Transverse colon (tissue), 4 donors: ENCODE measurements at regions not wholly inside any gene's neighbourhood (a gene's known extent, or its start where the extent isn't known, plus 50 kb on each side); places are given as distances from the start of the nearest gene placed in this dataset.
"Not testable (repeated sequence)": the region's sequence is repeated elsewhere in the genome, so short reads cannot be mapped to it uniquely, and the experiment has no call there.

Source experiments
- DNase-seq: peaks from one replicate; pipeline ENCODE4 v3.0.0-alpha.2; 2019
- H3K27ac ChIP-seq, 4 donors: fragments of 200-600 bp; sonication (generic); 2 replicates each; pipeline ENCODE4 v1.5.1; 2016 to 2018; ENCODE audit warnings: inconsistent platforms in 4 of 4
- H3K27me3 ChIP-seq: fragments of 200-600 bp; sonication (generic); 2 replicates; pipeline ENCODE4 v1.5.1; 2017; ENCODE audit warnings: inconsistent platforms
- H3K36me3 ChIP-seq, 4 donors: fragments of 200-600 bp; sonication (generic); 2 replicates each; pipeline ENCODE4 v1.5.1; 2017 to 2019; ENCODE audit warnings: inconsistent platforms in 4 of 4
- H3K4me1 ChIP-seq, 4 donors: fragments of 200-600 bp; sonication (generic); 2 replicates each; pipeline ENCODE4 v1.5.1; 2017 to 2020; ENCODE audit warnings: inconsistent platforms in 4 of 4
- H3K4me3 ChIP-seq, 4 donors: fragments of 200-600 bp; sonication (generic); 1 replicate in 1 of 4; 2 replicates in 3 of 4; pipeline versions ENCODE4 v1.5.1 to v1.6.1; 2017 to 2019; ENCODE audit warnings: inconsistent platforms in 4 of 4
- H3K9me3 ChIP-seq, 2 donors: fragments of 200-600 bp; sonication (generic); 2 replicates each; pipeline ENCODE4 v1.5.1; 2017 to 2019; ENCODE audit warnings: inconsistent platforms in 2 of 2
- EP300 ChIP-seq: sonication (generic); formaldehyde crosslinking; IDR thresholded peaks from one replicate; pipeline ENCODE4 v1.6.1; 2017; ENCODE audit warnings: antibody characterized with exemption, low read depth
- POLR2A ChIP-seq: fragments of 450-650 bp; IDR thresholded peaks from one replicate; pipeline ENCODE4 v1.6.1; 2016; ENCODE audit warnings: antibody characterized with exemption, mild to moderate bottlenecking, moderate library complexity
- POLR2AphosphoS5 ChIP-seq, 3 donors: sonication (generic); formaldehyde crosslinking; IDR thresholded peaks; one replicate each; pipeline ENCODE4 v1.6.1; 2016; ENCODE audit warnings: antibody characterized with exemption in 3 of 3
- WGBS, 2 donors: methylation state at CpG; one replicate each; pipeline ENCODE4 v1.1.5; 2018; ENCODE audit warnings: low coverage in 1 of 2; 5-methylcytosine and 5-hydroxymethylcytosine counted together
- in situ Hi-C, 4 donors: fragments of 200-750 bp; cut with MboI; loops; one replicate each; pipeline versions ENCODE4 v1.15.0 to v1.15.1; 2017; ENCODE audit warnings: low sequenced_read_pairs in 3 of 4, low pct_ligation_motif_present in 1 of 4, low pct_unique_long_range_greater_than_20kb in 1 of 4
- intact Hi-C: fragments of 100-400 bp; cut with DNase I; formaldehyde crosslinking; loops from one replicate; pipeline ENCODE4 v1.15.1; 2023; ENCODE audit warnings: low total_unique reads
- TF ChIP-seq, protein P1 (sequence below), 5 experiments: fragments of 200-600 bp in 3 of 5; fragments of 450-650 bp in 2 of 5; sonication (generic) in 3 of 5; IDR thresholded peaks; 1 replicate in 2 of 5; 2 replicates in 3 of 5; pipeline ENCODE4 v1.5.1; 2016 to 2017; ENCODE audit warnings: antibody characterized with exemption in 5 of 5, inconsistent platforms in 3 of 5, mild to moderate bottlenecking in 2 of 5, moderate library complexity in 1 of 5

DNA sequence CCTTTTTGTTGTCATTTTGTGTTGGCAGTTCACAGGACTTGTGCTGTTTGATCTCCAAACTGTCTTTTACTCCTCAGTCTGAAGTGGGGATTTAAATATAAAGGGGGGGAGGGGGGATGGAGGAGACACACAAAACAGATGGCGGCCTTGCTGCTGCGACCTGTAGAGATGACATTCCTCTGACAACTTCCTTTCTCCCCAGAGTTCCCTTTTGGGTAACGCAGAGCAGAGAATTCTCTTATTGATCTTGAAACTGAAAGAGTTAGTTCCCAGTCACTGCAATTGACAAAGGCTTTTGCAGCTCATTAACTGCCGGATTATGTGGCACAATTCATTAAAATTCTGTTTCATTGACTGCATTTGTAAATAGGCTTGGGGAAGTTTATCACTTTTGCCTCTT, 279.3 kb downstream of the TSN start:
- no peaks in the 10 kb centered on the region for H3K4me1 ChIP-seq
- intact Hi-C loops, result no loop called here
- H3K4me3 ChIP-seq, result no peak overlapping the region
- no peak overlapping the region for H3K27ac ChIP-seq
- H3K9me3 ChIP-seq, result no peaks in the 10 kb centered on the region
- H3K27me3 ChIP-seq, result no peaks in the 10 kb centered on the region
- TF ChIP-seq POLR2AphosphoS5 (IDR thresholded peaks at IDR 0.05) (no peak), EP300 (no peak), POLR2A (no peak)
- TF ChIP-seq, protein P1, sequence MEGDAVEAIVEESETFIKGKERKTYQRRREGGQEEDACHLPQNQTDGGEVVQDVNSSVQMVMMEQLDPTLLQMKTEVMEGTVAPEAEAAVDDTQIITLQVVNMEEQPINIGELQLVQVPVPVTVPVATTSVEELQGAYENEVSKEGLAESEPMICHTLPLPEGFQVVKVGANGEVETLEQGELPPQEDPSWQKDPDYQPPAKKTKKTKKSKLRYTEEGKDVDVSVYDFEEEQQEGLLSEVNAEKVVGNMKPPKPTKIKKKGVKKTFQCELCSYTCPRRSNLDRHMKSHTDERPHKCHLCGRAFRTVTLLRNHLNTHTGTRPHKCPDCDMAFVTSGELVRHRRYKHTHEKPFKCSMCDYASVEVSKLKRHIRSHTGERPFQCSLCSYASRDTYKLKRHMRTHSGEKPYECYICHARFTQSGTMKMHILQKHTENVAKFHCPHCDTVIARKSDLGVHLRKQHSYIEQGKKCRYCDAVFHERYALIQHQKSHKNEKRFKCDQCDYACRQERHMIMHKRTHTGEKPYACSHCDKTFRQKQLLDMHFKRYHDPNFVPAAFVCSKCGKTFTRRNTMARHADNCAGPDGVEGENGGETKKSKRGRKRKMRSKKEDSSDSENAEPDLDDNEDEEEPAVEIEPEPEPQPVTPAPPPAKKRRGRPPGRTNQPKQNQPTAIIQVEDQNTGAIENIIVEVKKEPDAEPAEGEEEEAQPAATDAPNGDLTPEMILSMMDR (IDR thresholded peaks at IDR 0.05), result no peak
- WGBS, 2 donors, result 51 to 65% methylated on average over 4 of the region's 4 CpGs
- DNase-seq, result no peak
- in situ Hi-C loops, result no loop called here
- H3K36me3 ChIP-seq, result no peaks in the 10 kb centered on the region

DNA sequence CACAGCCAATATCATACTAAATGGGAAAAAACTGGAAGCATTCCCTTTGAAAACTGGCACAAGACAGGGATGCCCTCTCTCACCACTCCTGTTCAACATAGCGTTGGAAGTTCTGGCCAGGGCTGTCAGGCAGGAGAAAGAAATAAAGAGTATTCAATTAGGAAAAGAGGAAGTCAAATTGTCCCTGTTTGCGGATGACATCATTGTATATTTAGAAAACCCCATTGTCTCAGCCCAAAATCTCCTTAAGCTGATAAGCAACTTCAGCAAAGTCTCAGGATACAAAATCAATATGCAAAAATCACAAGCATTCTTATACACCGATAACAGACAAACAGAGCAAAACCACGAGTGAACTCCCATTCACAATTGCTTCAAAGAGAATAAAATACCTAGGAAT, 283.4 kb downstream of the TSN start:
- in situ Hi-C loops, H3K27ac ChIP-seq, H3K4me1 ChIP-seq, H3K9me3 ChIP-seq, H3K27me3 ChIP-seq, H3K4me3 ChIP-seq, DNase-seq, intact Hi-C loops, H3K36me3 ChIP-seq: not testable (repeated sequence)
- WGBS, 2 donors, result 83 to 88% methylated on average over 4 of the region's 4 CpGs

DNA sequence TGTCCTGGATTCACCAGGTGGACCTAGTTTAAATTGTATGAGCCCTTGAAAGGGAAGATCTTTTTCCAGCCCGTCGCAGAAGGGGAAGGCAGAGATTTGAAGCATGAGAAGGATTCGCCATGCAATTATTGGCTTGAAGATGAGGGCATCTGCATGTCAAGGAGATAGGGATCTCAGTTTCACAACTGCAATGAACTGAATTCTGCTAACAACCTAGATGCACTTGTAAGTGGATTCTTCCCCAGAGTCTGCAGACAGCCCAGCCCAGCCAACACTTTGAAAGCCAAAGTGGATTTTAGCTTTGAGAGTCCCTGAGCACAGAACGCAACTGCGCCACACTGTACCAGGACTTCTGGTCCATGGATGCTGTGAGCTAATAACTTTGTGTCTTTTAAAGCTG, 286.0 kb downstream of the TSN start:
- TF ChIP-seq POLR2AphosphoS5 (IDR thresholded peaks at IDR 0.05), result no peak
- no peak for TF ChIP-seq EP300
- TF ChIP-seq, protein P1 (IDR thresholded peaks at IDR 0.05), result no peak
- no peak for TF ChIP-seq POLR2A
- in situ Hi-C loops, result no loop called here
- Histone ChIP-seq H3K4me3 (no peak overlapping the region), H3K27me3 (no peaks in the 10 kb centered on the region), H3K4me1 (no peaks in the 10 kb centered on the region), H3K27ac (no peak overlapping the region), H3K9me3 (no peaks in the 10 kb centered on the region), H3K36me3 (no peaks in the 10 kb centered on the region)
- intact Hi-C loops, result no loop called here
- no peak for DNase-seq
- 99% methylated on average over 5 of the region's 5 CpGs; no CpG with 5 or more reads in 1 of the 2 donors for WGBS, 2 donors

DNA sequence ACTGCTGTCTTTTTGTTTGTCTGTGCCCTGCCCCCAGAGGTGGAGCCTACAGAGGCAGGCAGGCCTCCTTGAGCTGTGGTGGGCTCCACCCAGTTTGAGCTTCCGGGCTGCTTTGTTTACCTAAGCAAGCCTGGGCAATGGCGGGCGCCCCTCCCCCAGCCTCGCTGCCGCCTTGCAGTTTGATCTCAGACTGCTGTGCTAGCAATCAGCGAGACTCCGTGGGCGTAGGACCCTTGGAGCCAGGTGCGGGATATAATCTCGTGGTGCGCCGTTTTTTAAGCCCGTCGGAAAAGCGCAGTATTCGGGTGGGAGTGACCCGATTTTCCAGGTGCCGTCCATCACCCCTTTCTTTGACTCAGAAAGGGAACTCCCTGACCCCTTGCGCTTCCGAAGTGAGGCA, 296.2 kb downstream of the TSN start:
- H3K4me3 ChIP-seq, H3K4me1 ChIP-seq, H3K9me3 ChIP-seq, DNase-seq, in situ Hi-C loops, H3K27ac ChIP-seq, H3K27me3 ChIP-seq, H3K36me3 ChIP-seq, intact Hi-C loops: not testable (repeated sequence)
- whole genome bisulfite sequencing, 2 donors, result 80 to 90% methylated on average over 1 to 15 of the region's 20 CpGs

DNA sequence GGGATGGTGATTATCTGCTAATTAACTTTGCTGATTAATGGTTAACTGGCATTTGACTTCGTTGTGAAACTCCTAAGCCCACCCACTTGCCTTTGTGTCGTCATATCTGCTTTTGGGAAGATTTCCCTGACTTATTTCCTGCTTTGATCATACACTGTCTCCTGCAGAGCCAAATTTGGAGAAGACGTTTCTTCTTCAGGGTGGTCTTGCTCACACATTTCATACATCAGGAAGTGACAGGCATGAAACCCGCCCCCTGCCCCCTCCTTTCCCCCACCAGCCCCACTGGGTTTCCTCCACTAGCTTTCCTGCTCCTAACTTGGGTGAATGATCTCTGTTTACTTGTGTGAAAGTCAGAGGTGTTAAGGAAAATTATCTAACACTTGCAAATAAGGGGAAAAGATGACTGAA, 300.1 kb downstream of the TSN start:
- intact Hi-C loops, result no loop called here

More for the DNA sequence above, 300.1 kb downstream of the TSN start:
- no peak overlapping the region for H3K4me3 ChIP-seq
- in situ Hi-C loops, result no loop called here
- TF ChIP-seq, protein P1 (IDR thresholded peaks at IDR 0.05), result no peak
- no peak for TF ChIP-seq POLR2AphosphoS5 (IDR thresholded peaks at IDR 0.05)
- TF ChIP-seq EP300, result no peak
- TF ChIP-seq POLR2A, result no peak
- no peaks in the 10 kb centered on the region for H3K4me1 ChIP-seq
- no peaks in the 10 kb centered on the region for H3K9me3 ChIP-seq
- H3K27me3 ChIP-seq, result no peaks in the 10 kb centered on the region
- H3K36me3 ChIP-seq, result no peaks in the 10 kb centered on the region
- no peak overlapping the region for H3K27ac ChIP-seq
- DNase-seq, result no peak
- WGBS, 2 donors, result 14 to 21% methylated on average over 4 of the region's 4 CpGs
